HepG2 (cell line): ENCODE measurements at regions not wholly inside any gene's neighbourhood (a gene's known extent, or its start where the extent isn't known, plus 50 kb on each side); places are given as distances from the start of the nearest gene placed in this dataset.
A peak's percentile ranks its signal among the peaks of the same experiment; 100 is the strongest.

Experiments
- ARNT2 ChIP-seq: sonication (generic); formaldehyde crosslinking; IDR thresholded peaks from 2 replicates; pipeline ENCODE4 v1.8.0; 2022; ENCODE audit warnings: mild to moderate bottlenecking, low read depth, missing genetic modification reagents, moderate library complexity
- CC2D1A ChIP-seq: sonication (generic); formaldehyde crosslinking; IDR thresholded peaks from 2 replicates; pipeline ENCODE4 v1.8.1; 2023; ENCODE audit warnings: mild to moderate bottlenecking, missing genetic modification reagents
- JUNB ChIP-seq: sonication (generic); formaldehyde crosslinking; IDR thresholded peaks from 2 replicates; pipeline ENCODE4 v1.8.0; 2022; ENCODE audit warnings: missing genetic modification reagents, mild to moderate bottlenecking, borderline replicate concordance
- LCORL ChIP-seq, 2 experiments: fragments of 450-650 bp in 1 of 2; sonication (generic) in 1 of 2; formaldehyde crosslinking in 1 of 2; IDR thresholded peaks; 2 replicates each; pipeline versions ENCODE4 v1.5.0 to v1.6.1; 2017 to 2020; ENCODE audit warnings: antibody characterized with exemption in 1 of 2, missing genetic modification reagents in 1 of 2
- MAFF ChIP-seq: IDR thresholded peaks from 2 replicates; pipeline ENCODE4 v1.6.1; 2011; ENCODE audit warnings: low read depth, low read length, improper control_type of control experiment
- MTA3 ChIP-seq: sonication (generic); formaldehyde crosslinking; IDR thresholded peaks from 2 replicates; pipeline ENCODE4 v1.4.0; 2020; ENCODE audit warnings: missing genetic modification reagents
- RNF2 ChIP-seq: fragments of 450-650 bp; conservative IDR thresholded peaks from 2 replicates; pipeline ENCODE4 v1.6.1; 2016; ENCODE audit warnings: low read depth
- SMAD3 ChIP-seq: sonication (generic); formaldehyde crosslinking; IDR thresholded peaks from 2 replicates; pipeline ENCODE4 v1.4.0; 2020; ENCODE audit warnings: missing genetic modification reagents
- SRSF4 ChIP-seq: fragments of 200-400 bp; formaldehyde crosslinking; IDR thresholded peaks from one replicate; pipeline ENCODE4 v1.6.1; 2018; ENCODE audit warnings: mild to moderate bottlenecking, low read depth, low read length, moderate library complexity; ENCODE audit not compliant: poor library complexity, severe bottlenecking
- STAT6 ChIP-seq: sonication (generic); formaldehyde crosslinking; IDR thresholded peaks from 2 replicates; pipeline ENCODE4 v1.4.0; 2020; ENCODE audit warnings: missing genetic modification reagents, mild to moderate bottlenecking, borderline replicate concordance
- TFDP2 ChIP-seq: sonication (generic); formaldehyde crosslinking; IDR thresholded peaks from 2 replicates; pipeline ENCODE4 v1.4.0; 2020; ENCODE audit warnings: missing genetic modification reagents
- ZFX ChIP-seq: sonication (generic); formaldehyde crosslinking; IDR thresholded peaks from 2 replicates; pipeline ENCODE4 v1.4.0; 2020; ENCODE audit warnings: mild to moderate bottlenecking, low read depth, missing genetic modification reagents, moderate library complexity
- ZNF3 ChIP-seq: IDR thresholded peaks from 2 replicates; pipeline ENCODE4 v1.7.0; 2017; ENCODE audit warnings: inconsistent platforms
- ZNF441 ChIP-seq: sonication (generic); formaldehyde crosslinking; IDR thresholded peaks from 2 replicates; pipeline ENCODE4 v1.7.0; 2021; ENCODE audit warnings: missing genetic modification reagents, borderline replicate concordance
- ZNF512B ChIP-seq: sonication (generic); formaldehyde crosslinking; IDR thresholded peaks from 2 replicates; pipeline ENCODE4 v1.5.1; 2020; ENCODE audit warnings: missing genetic modification reagents, mild to moderate bottlenecking, borderline replicate concordance
- ZNF644 ChIP-seq: IDR thresholded peaks from 2 replicates; pipeline ENCODE4 v1.6.1; 2016; ENCODE audit warnings: low read depth
- ZNF652 ChIP-seq: IDR thresholded peaks from 2 replicates; pipeline ENCODE4 v1.6.1; 2016; ENCODE audit warnings: low read depth, borderline replicate concordance
- TF ChIP-seq, protein P1 (sequence below), 2 experiments: IDR thresholded peaks; 2 replicates each; pipeline ENCODE4 v1.6.1; 2011 to 2012; ENCODE audit warnings: low read length in 2 of 2, borderline replicate concordance in 1 of 2, low read depth in 1 of 2, mild to moderate bottlenecking in 1 of 2, moderate library complexity in 1 of 2

GRCh38 chr2:175606010-175606841 is 395.8 kb downstream of the LNPK start (continued):
- peak; percentile 99 for TF ChIP-seq JUNB
- TF ChIP-seq ZNF441 (CRISPR knock-in tag): no peak
- no peak for TF ChIP-seq SRSF4
- TF ChIP-seq ARNT2 (CRISPR knock-in tag): no peak
- no peak for TF ChIP-seq CC2D1A (CRISPR knock-in tag)
- peak; percentile 60; the same call in 1 of the 2 replicates for TF ChIP-seq RNF2
- no peak for TF ChIP-seq ZNF512B (CRISPR knock-in tag)
- peak; percentile 100 for TF ChIP-seq LCORL (IDR thresholded peaks at IDR 0.05)
- peak; percentile 100 for TF ChIP-seq LCORL (CRISPR knock-in tag; IDR thresholded peaks at IDR 0.05)
- no peak; the same call in 1 of the 2 replicates for TF ChIP-seq TFDP2 (CRISPR knock-in tag)
- no peak; the same call in 1 of the 2 replicates for TF ChIP-seq ZFX (CRISPR knock-in tag)
- peak; percentile 78; the same call in 1 of the 2 replicates for TF ChIP-seq STAT6 (CRISPR knock-in tag)
- peak; percentile 97 for TF ChIP-seq SMAD3
- TF ChIP-seq MTA3: no peak
- TF ChIP-seq ZNF644 (CRISPR knock-in tag): peak; percentile 84
- no peak for TF ChIP-seq ZNF652 (CRISPR knock-in tag)
- TF ChIP-seq ZNF3 (CRISPR knock-in tag): no peak
- TF ChIP-seq, protein P1, sequence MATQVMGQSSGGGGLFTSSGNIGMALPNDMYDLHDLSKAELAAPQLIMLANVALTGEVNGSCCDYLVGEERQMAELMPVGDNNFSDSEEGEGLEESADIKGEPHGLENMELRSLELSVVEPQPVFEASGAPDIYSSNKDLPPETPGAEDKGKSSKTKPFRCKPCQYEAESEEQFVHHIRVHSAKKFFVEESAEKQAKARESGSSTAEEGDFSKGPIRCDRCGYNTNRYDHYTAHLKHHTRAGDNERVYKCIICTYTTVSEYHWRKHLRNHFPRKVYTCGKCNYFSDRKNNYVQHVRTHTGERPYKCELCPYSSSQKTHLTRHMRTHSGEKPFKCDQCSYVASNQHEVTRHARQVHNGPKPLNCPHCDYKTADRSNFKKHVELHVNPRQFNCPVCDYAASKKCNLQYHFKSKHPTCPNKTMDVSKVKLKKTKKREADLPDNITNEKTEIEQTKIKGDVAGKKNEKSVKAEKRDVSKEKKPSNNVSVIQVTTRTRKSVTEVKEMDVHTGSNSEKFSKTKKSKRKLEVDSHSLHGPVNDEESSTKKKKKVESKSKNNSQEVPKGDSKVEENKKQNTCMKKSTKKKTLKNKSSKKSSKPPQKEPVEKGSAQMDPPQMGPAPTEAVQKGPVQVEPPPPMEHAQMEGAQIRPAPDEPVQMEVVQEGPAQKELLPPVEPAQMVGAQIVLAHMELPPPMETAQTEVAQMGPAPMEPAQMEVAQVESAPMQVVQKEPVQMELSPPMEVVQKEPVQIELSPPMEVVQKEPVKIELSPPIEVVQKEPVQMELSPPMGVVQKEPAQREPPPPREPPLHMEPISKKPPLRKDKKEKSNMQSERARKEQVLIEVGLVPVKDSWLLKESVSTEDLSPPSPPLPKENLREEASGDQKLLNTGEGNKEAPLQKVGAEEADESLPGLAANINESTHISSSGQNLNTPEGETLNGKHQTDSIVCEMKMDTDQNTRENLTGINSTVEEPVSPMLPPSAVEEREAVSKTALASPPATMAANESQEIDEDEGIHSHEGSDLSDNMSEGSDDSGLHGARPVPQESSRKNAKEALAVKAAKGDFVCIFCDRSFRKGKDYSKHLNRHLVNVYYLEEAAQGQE (IDR thresholded peaks at IDR 0.05; ENCODE audit: borderline replicate concordance in 1 of 2, low read depth in 1 of 2, low read length in 2 of 2): peak in 1 of 2 experiments; percentile 80; a peak in 2 of 4 replicates
- no peak for TF ChIP-seq MAFF
